GM12864 (cell line): ENCODE measurements at regions not wholly inside any gene's neighbourhood (a gene's known extent, or its start where the extent isn't known, plus 50 kb on each side); places are given as distances from the start of the nearest gene placed in this dataset.

ENCODE experiments used
- DNase-seq: peaks from one replicate; pipeline ENCODE4 v3.0.0-alpha.2; 2011; ENCODE audit warnings: low read depth
- H3K4me3 ChIP-seq: 2 replicates; pipeline ENCODE4 v1.5.1; 2011; ENCODE audit warnings: mild to moderate bottlenecking, low read depth, low read length, control low read depth
- CTCF ChIP-seq: IDR thresholded peaks from 2 replicates; pipeline ENCODE4 v1.5.1; 2011; ENCODE audit warnings: low read depth, mild to moderate bottlenecking, moderate library complexity, low read length, control low read depth, inconsistent platforms; ENCODE audit errors: missing control alignments

- TF ChIP-seq CTCF = no peak
- DNase-seq = no peak
- no peak overlapping the region for H3K4me3 ChIP-seq
Measured at GRCh38 chr2:797993-798392, 120.8 kb upstream of the TMEM18 start.

- no peak for DNase-seq
- no peak for TF ChIP-seq CTCF
- no peak overlapping the region for H3K4me3 ChIP-seq
Measured at GRCh38 chr2:797556-797955, 120.3 kb upstream of the TMEM18 start.

- H3K4me3 ChIP-seq = no peak overlapping the region
- no peak for TF ChIP-seq CTCF
- no peak for DNase-seq
Measured at GRCh38 chr2:796141-796985, 119.2 kb upstream of the TMEM18 start.

- H3K4me3 ChIP-seq = no peak overlapping the region
- no peak for DNase-seq
- no peak for TF ChIP-seq CTCF
Measured at GRCh38 chr2:795531-796041, 118.4 kb upstream of the TMEM18 start.

GRCh38 chr2:794554-795241, 117.5 kb upstream of the TMEM18 start:
- no peak for DNase-seq
- no peak for TF ChIP-seq CTCF
- H3K4me3 ChIP-seq = no peak overlapping the region

- no peak for TF ChIP-seq CTCF
- H3K4me3 ChIP-seq = no peak overlapping the region
- DNase-seq = no peak
Measured at GRCh38 chr2:793236-793635, 116.0 kb upstream of the TMEM18 start.
